Gastrocnemius medialis (tissue), 4 donors: ENCODE measurements at regions not wholly inside any gene's neighbourhood (a gene's known extent, or its start where the extent isn't known, plus 50 kb on each side); places are given as distances from the start of the nearest gene placed in this dataset.

Source experiments
- ATAC-seq, 2 donors: fragments of 150-250 bp; one replicate each; pipeline ENCODE4 v1.9.1; 2016
- DNase-seq, 2 donors: peaks; one replicate each; pipeline ENCODE4 v3.0.0-alpha.2; 2019
- H3K27ac ChIP-seq, 4 donors: fragments of 200-600 bp; sonication (generic); 1 replicate in 1 of 4; 2 replicates in 3 of 4; pipeline ENCODE4 v1.5.1; 2016 to 2018; ENCODE audit warnings: mild to moderate bottlenecking in 2 of 4, moderate library complexity in 1 of 4
- H3K27me3 ChIP-seq, 3 donors: fragments of 200-600 bp; sonication (generic) in 2 of 3; 1 replicate in 1 of 3; 2 replicates in 2 of 3; pipeline versions ENCODE4 v1.5.1 to v1.6.0; 2016 to 2019; ENCODE audit warnings: mild to moderate bottlenecking in 1 of 3, moderate library complexity in 1 of 3
- H3K36me3 ChIP-seq, 2 donors: fragments of 200-600 bp; sonication (generic) in 1 of 2; one replicate each; pipeline ENCODE4 v1.5.1; 2017 to 2018
- H3K4me1 ChIP-seq, 2 donors: fragments of 200-600 bp; sonication (generic) in 1 of 2; one replicate each; pipeline ENCODE4 v1.5.1; 2016 to 2017; ENCODE audit warnings: mild to moderate bottlenecking in 2 of 2
- H3K4me3 ChIP-seq, 4 donors: fragments of 200-600 bp; sonication (generic) in 3 of 4; 1 replicate in 1 of 4; 2 replicates in 3 of 4; pipeline ENCODE4 v1.5.1; 2016 to 2019; ENCODE audit warnings: mild to moderate bottlenecking in 2 of 4
- H3K9me3 ChIP-seq, 3 donors: fragments of 200-600 bp; sonication (generic) in 2 of 3; 1 replicate in 1 of 3; 2 replicates in 2 of 3; pipeline ENCODE4 v1.5.1; 2016 to 2019
- POLR2A ChIP-seq, 2 donors: fragments of 450-650 bp; IDR thresholded peaks; one replicate each; pipeline ENCODE4 v1.6.1; 2017; ENCODE audit warnings: antibody characterized with exemption in 2 of 2, mild to moderate bottlenecking in 2 of 2, moderate library complexity in 2 of 2
- in situ Hi-C, 4 donors: fragments of 200-750 bp; cut with MboI; loops; one replicate each; pipeline versions ENCODE4 v1.15.0 to v1.8.0; 2017; ENCODE audit warnings: low sequenced_read_pairs in 4 of 4
- intact Hi-C: fragments of 100-400 bp; cut with DNase I; formaldehyde crosslinking; loops from one replicate; pipeline ENCODE4 v1.15.1; 2023; ENCODE audit warnings: low total_unique reads
- TF ChIP-seq, protein P1 (sequence below), 5 experiments: fragments of 450-650 bp in 3 of 5; fragments of 200-600 bp in 2 of 5; sonication (generic) in 2 of 5; IDR thresholded peaks in 4 of 5; conservative IDR thresholded peaks in 1 of 5; 1 replicate in 4 of 5; 2 replicates in 1 of 5; pipeline ENCODE4 v1.5.1; 2016 to 2019; ENCODE audit warnings: antibody characterized with exemption in 5 of 5, mild to moderate bottlenecking in 3 of 5, moderate library complexity in 3 of 5

DNA sequence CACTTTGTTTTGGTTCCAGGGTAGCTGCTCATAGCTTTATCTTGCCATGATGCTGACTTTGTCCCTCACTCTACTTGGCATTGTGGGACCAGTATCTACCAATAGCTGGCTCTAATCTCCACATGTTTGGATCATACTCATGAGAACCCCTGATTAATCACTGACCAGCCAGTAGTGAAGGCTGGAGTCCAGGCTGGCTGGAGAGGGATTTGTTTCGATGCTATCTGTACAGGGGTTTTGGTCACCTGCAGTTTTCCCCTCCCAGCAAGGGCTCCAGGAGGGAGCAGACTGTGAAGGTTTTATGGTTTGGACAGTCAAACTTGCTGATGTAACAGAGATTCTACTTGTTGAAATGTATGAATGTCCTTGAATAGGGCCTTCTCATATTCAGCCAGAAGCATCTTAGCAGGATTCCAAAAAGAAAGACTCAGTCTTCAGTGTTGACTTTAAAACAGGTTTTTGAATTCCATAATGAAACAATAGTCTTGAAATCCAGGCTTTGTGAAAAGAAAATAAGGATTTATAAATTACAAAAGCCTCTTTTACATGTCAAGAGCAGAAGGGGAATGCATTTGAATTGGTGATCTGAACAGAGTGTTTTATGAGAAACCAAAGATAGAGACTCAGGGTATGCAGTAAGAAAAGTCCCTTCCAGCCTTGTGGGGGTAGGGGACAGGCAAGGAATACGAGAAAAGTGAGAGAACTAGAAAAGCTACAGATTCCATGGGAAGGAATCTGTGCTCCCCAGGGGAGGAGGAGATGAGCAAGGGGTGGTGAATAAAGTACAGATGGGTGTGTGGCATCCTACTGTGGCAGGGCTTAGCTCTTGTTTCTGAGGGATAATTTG, 103.1 kb upstream of the SHISA3 start:
- TF ChIP-seq, protein P1, sequence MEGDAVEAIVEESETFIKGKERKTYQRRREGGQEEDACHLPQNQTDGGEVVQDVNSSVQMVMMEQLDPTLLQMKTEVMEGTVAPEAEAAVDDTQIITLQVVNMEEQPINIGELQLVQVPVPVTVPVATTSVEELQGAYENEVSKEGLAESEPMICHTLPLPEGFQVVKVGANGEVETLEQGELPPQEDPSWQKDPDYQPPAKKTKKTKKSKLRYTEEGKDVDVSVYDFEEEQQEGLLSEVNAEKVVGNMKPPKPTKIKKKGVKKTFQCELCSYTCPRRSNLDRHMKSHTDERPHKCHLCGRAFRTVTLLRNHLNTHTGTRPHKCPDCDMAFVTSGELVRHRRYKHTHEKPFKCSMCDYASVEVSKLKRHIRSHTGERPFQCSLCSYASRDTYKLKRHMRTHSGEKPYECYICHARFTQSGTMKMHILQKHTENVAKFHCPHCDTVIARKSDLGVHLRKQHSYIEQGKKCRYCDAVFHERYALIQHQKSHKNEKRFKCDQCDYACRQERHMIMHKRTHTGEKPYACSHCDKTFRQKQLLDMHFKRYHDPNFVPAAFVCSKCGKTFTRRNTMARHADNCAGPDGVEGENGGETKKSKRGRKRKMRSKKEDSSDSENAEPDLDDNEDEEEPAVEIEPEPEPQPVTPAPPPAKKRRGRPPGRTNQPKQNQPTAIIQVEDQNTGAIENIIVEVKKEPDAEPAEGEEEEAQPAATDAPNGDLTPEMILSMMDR (IDR thresholded peaks at IDR 0.05 in 4 of 5, conservative IDR thresholded peaks at IDR 0.05 in 1 of 5): no peak
- TF ChIP-seq POLR2A (IDR thresholded peaks at IDR 0.05): no peak
- Histone ChIP-seq H3K9me3 (no peaks in the 10 kb centered on the region), H3K4me3 (no peak overlapping the region), H3K27me3 (no peaks in the 10 kb centered on the region), H3K36me3 (no peaks in the 10 kb centered on the region), H3K4me1 (no peaks in the 10 kb centered on the region), H3K27ac (no peak overlapping the region)
- DNase-seq (no peak), ATAC-seq (no peak)
- intact Hi-C loops: no loop called here
- in situ Hi-C loops: no loop called here

DNA sequence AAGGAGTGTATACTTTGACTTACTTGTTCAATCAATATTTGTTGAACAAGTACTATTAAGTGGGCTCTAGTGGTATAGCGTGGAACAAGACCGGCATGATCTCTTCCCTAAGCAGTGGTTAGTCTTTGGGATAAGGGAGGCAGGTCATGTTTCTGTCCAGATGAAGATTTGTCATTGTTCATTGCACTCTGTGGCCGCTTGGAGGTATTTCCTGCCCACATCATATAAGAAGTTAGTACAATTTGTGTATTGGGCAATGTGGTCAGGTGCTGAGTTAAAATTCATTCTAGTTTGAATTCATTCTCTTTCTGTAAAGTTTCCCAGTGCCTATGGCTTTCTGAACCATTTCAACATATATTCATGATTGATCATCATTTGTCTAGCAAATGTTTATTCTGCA, 101.1 kb upstream of the SHISA3 start:
- Histone ChIP-seq H3K36me3 (no peaks in the 10 kb centered on the region), H3K4me1 (no peaks in the 10 kb centered on the region), H3K27ac (no peak overlapping the region), H3K9me3 (no peaks in the 10 kb centered on the region), H3K4me3 (no peak overlapping the region), H3K27me3 (no peaks in the 10 kb centered on the region)
- TF ChIP-seq POLR2A (IDR thresholded peaks at IDR 0.05): no peak
- TF ChIP-seq, protein P1 (IDR thresholded peaks at IDR 0.05 in 4 of 5, conservative IDR thresholded peaks at IDR 0.05 in 1 of 5): no peak
- intact Hi-C loops (no loop called here), in situ Hi-C loops (no loop called here)
- DNase-seq (no peak), ATAC-seq (no peak)

DNA sequence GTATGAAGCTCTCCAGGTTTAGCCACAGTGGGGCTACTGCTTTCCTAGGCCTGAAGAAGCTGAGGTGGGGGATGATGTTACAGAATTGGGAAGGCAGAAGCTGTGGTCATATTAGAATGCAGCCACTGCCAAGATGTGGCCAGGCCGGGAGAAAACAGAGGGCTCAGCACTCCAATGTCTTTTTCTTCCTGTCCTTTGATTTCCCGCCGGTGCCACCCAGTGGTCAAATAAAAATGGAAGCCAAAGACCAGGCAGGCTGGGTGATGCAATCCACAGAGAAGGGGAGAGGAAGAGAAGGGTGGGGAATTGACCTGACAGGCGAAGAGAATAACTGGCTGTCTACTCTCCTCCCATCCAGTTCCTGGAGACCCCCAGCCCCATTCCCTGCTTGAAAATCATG, 94.9 kb upstream of the SHISA3 start:
- intact Hi-C loops: no loop called here
- DNase-seq: no peak
- TF ChIP-seq POLR2A (IDR thresholded peaks at IDR 0.05): no peak
- TF ChIP-seq, protein P1 (IDR thresholded peaks at IDR 0.05 in 4 of 5, conservative IDR thresholded peaks at IDR 0.05 in 1 of 5): peak in 1 of 5 experiments; percentile 14
- no peaks in the 10 kb centered on the region for H3K9me3 ChIP-seq
- H3K27ac ChIP-seq: no peak overlapping the region
- H3K4me1 ChIP-seq: peaks cover 0 to 3% of the 10 kb centered on the region in 2 donors
- no peak overlapping the region for H3K4me3 ChIP-seq
- no peak for ATAC-seq
- H3K36me3 ChIP-seq: no peaks in the 10 kb centered on the region
- no peaks in the 10 kb centered on the region for H3K27me3 ChIP-seq
- in situ Hi-C loops: no loop called here

DNA sequence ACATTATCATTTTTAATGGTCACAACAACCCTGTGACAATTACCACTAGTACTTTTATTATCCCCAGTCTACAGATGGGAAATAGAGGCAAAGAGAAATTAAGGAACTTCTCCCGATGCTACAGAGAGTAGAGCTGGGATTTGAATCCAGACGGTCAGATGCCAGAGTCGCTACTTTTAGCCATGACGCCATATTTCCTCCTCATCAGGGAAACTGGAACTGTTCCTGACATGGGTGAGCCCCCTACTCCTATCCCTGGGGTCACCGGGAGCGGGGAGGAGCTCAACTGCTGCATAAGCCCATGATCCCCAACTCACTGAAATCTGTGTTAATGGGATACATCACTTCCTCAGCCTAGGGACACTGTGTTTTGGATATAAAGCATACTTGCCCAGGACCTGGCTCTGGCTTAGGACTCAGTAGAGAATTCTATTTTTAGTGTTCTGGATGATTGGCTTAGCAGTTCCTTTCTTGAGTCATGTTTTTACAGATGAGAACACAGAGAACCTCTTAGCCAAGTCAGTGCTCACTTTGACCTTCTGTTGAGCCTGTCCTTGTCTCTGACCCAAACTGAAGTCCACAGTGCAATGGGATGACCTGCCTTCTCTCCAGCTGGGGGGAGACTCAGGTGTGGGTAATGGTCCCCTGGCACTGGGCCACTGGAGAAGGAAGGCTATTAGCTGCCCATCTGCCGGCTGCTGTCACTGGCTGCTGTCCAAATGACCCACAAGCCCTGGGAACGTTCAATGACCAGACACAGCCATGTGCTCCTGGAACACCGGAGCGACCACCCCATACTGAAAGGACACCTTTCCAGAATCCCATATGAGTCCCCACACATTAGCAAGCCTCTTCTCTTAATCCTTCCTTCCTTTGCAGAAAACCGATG, 90.8 kb upstream of the SHISA3 start:
- in situ Hi-C loops (no loop called here), intact Hi-C loops (no loop called here)
- Histone ChIP-seq H3K36me3 (no peaks in the 10 kb centered on the region), H3K4me3 (no peak overlapping the region), H3K9me3 (no peaks in the 10 kb centered on the region), H3K4me1 (peaks cover 0 to 3% of the 10 kb centered on the region in 2 donors), H3K27me3 (no peaks in the 10 kb centered on the region), H3K27ac (peak overlapping the region in 2 of 4 donors; percentile 57 to 64)
- peak; percentile 94 to 98 for ATAC-seq
- peak; percentile 19 to 22 for DNase-seq
- TF ChIP-seq, protein P1 (IDR thresholded peaks at IDR 0.05 in 4 of 5, conservative IDR thresholded peaks at IDR 0.05 in 1 of 5): no peak
